ENCODE measurements at regions not wholly inside any gene's neighbourhood (a gene's known extent, or its start where the extent isn't known, plus 50 kb on each side); places are given as distances from the start of the nearest gene placed in this dataset.

GRCh38 chr10:9992661-9993060 lies 1025.0 kb upstream of the CELF2 start:
- TF ChIP-seq EP300 (IDR thresholded peaks at IDR 0.05) (no peak), POLR2A (IDR thresholded peaks at IDR 0.05) (no peak)
